ENCODE measurements at regions not wholly inside any gene's neighbourhood (a gene's known extent, or its start where the extent isn't known, plus 50 kb on each side); places are given as distances from the start of the nearest gene placed in this dataset.
"Not testable (repeated sequence)": the region's sequence is repeated elsewhere in the genome, so short reads cannot be mapped to it uniquely, and the experiment has no call there.

- Mint-ChIP-seq H3K27ac (no peak overlapping the region), H3K4me1 (peaks cover 25% of the 10 kb centered on the region), H3K36me3 (no peaks in the 10 kb centered on the region), H3K27me3 (peaks cover 73% of the 10 kb centered on the region), H3K4me3 (no peak overlapping the region), H3K9me3 (peaks cover 3% of the 10 kb centered on the region)
- no peak for DNase-seq
- no peak for ATAC-seq (ENCODE audit: low read depth)
- POLR2A ChIA-PET, result no interaction called here
These were observed 181.7 kb downstream of the C9orf50 start for GRCh38 chr9:129439242-129439641.

- H3K27me3 Mint-ChIP-seq, result peaks cover 73% of the 10 kb centered on the region
- POLR2A ChIA-PET, result interaction anchor here (0.7 to 2.4 kb wide), 4 partner anchors 11 to 260 kb away, joined by 3 to 6 read pairs (median 4); partner anchors contain the start of gene IER5L
These were observed 183.1 kb downstream of the C9orf50 start for GRCh38 chr9:129437626-129438323.

GRCh38 chr9:129436751-129437625 is 183.9 kb downstream of the C9orf50 start:
- Mint-ChIP-seq H3K27me3 (peaks cover 69% of the 10 kb centered on the region), H3K4me3 (peak overlapping the region; percentile 83), H3K9me3 (peaks cover 3% of the 10 kb centered on the region), H3K36me3 (no peaks in the 10 kb centered on the region), H3K4me1 (peaks cover 25% of the 10 kb centered on the region), H3K27ac (peak overlapping the region; percentile 50)
- peak; percentile 56 for DNase-seq
- peak; percentile 80 for ATAC-seq (ENCODE audit: low read depth)
- POLR2A ChIA-PET, result interaction anchor here (0.7 to 2.4 kb wide), 5 partner anchors 10 to 259 kb away, joined by 3 to 6 read pairs (median 4); partner anchors contain the start of gene IER5L

More at GRCh38 chr9:129437626-129438323, 183.1 kb downstream of the C9orf50 start:
- DNase-seq (no peak), ATAC-seq (ENCODE audit: low read depth) (no peak)
- Mint-ChIP-seq H3K36me3 (no peaks in the 10 kb centered on the region), H3K27ac (no peak overlapping the region), H3K9me3 (peaks cover 3% of the 10 kb centered on the region), H3K4me1 (peaks cover 25% of the 10 kb centered on the region), H3K4me3 (peak overlapping the region; percentile 45)

- H3K4me1 Mint-ChIP-seq, result peaks cover 22% of the 10 kb centered on the region
- no peaks in the 10 kb centered on the region for H3K36me3 Mint-ChIP-seq
- H3K27ac Mint-ChIP-seq, result no peak overlapping the region
- peaks cover 3% of the 10 kb centered on the region for H3K9me3 Mint-ChIP-seq
- no peak for ATAC-seq (ENCODE audit: low read depth)
- no peak for DNase-seq
- peaks cover 63% of the 10 kb centered on the region for H3K27me3 Mint-ChIP-seq
- POLR2A ChIA-PET, result interaction anchor here (0.5 to 2.4 kb wide), 4 partner anchors 23 to 332 kb away, joined by 3 to 6 read pairs (median 4); no protein-coding TSS in a partner anchor
- no peak overlapping the region for H3K4me3 Mint-ChIP-seq
These were observed 184.7 kb downstream of the C9orf50 start for GRCh38 chr9:129435988-129436717.

- POLR2A ChIA-PET, result no interaction called here
- no peak overlapping the region for H3K27ac Mint-ChIP-seq
These were observed 185.6 kb downstream of the C9orf50 start for GRCh38 chr9:129435291-129435690.

GRCh38 chr9:129434187-129434586 is 186.7 kb downstream of the C9orf50 start:
- H3K36me3 Mint-ChIP-seq, result no peaks in the 10 kb centered on the region
- H3K4me1 Mint-ChIP-seq, result peaks cover 11% of the 10 kb centered on the region
- POLR2A ChIA-PET, result no interaction called here
- no peak overlapping the region for H3K4me3 Mint-ChIP-seq
- ATAC-seq (ENCODE audit: low read depth), result no peak
- no peaks in the 10 kb centered on the region for H3K9me3 Mint-ChIP-seq
- H3K27me3 Mint-ChIP-seq, result peaks cover 46% of the 10 kb centered on the region
- no peak for DNase-seq
- no peak overlapping the region for H3K27ac Mint-ChIP-seq

More at GRCh38 chr9:129435291-129435690, 185.6 kb downstream of the C9orf50 start:
- Mint-ChIP-seq H3K4me3 (no peak overlapping the region), H3K9me3 (peaks cover 3% of the 10 kb centered on the region), H3K4me1 (peaks cover 15% of the 10 kb centered on the region), H3K27me3 (peaks cover 54% of the 10 kb centered on the region), H3K36me3 (no peaks in the 10 kb centered on the region)
- no peak for DNase-seq
- ATAC-seq (ENCODE audit: low read depth), result no peak

GRCh38 chr9:129432297-129433154 is 188.4 kb downstream of the C9orf50 start:
- DNase-seq (no peak), ATAC-seq (ENCODE audit: low read depth) (no peak)
- Mint-ChIP-seq H3K36me3 (no peaks in the 10 kb centered on the region), H3K9me3 (no peaks in the 10 kb centered on the region), H3K27me3 (peaks cover 29% of the 10 kb centered on the region), H3K4me1 (peaks cover 5% of the 10 kb centered on the region), H3K27ac (no peak overlapping the region), H3K4me3 (no peak overlapping the region)
- POLR2A ChIA-PET, result interaction anchor here (1.2 kb wide), 2 partner anchors 10 to 28 kb away, joined by 3 read pairs; no protein-coding TSS in a partner anchor

GRCh38 chr9:129430940-129431643 is 189.8 kb downstream of the C9orf50 start:
- Mint-ChIP-seq H3K4me3 (no peak overlapping the region), H3K27ac (no peak overlapping the region), H3K9me3 (no peaks in the 10 kb centered on the region), H3K27me3 (peaks cover 19% of the 10 kb centered on the region), H3K4me1 (no peaks in the 10 kb centered on the region), H3K36me3 (no peaks in the 10 kb centered on the region)
- POLR2A ChIA-PET, result interaction anchor here (1.2 kb wide), 1 partner anchor 29 kb away, joined by 3 read pairs; no protein-coding TSS in a partner anchor
- no peak for ATAC-seq (ENCODE audit: low read depth)
- no peak for DNase-seq

- no peaks in the 10 kb centered on the region for H3K36me3 Mint-ChIP-seq
- ATAC-seq (ENCODE audit: low read depth), result no peak
- no peaks in the 10 kb centered on the region for H3K9me3 Mint-ChIP-seq
- no peak overlapping the region for H3K4me3 Mint-ChIP-seq
- DNase-seq, result no peak
- no peaks in the 10 kb centered on the region for H3K4me1 Mint-ChIP-seq
- H3K27ac Mint-ChIP-seq, result no peak overlapping the region
- H3K27me3 Mint-ChIP-seq, result peaks cover 7% of the 10 kb centered on the region
- POLR2A ChIA-PET, result no interaction called here
These were observed 191.9 kb downstream of the C9orf50 start for GRCh38 chr9:129428864-129429577.

- no peak for ATAC-seq (ENCODE audit: low read depth)
- Mint-ChIP-seq H3K4me3 (no peak overlapping the region), H3K27me3 (peaks cover 7% of the 10 kb centered on the region), H3K9me3 (no peaks in the 10 kb centered on the region), H3K4me1 (peaks cover 11% of the 10 kb centered on the region), H3K27ac (no peak overlapping the region), H3K36me3 (no peaks in the 10 kb centered on the region)
- DNase-seq, result no peak
- POLR2A ChIA-PET, result interaction anchor here (0.5 to 1.1 kb wide), 2 partner anchors 10 to 14 kb away, joined by 3 to 4 read pairs; no protein-coding TSS in a partner anchor
These were observed 193.8 kb downstream of the C9orf50 start for GRCh38 chr9:129427149-129427548.

GRCh38 chr9:129423755-129424154 is 197.1 kb downstream of the C9orf50 start:
- H3K4me1 Mint-ChIP-seq, result peaks cover 14% of the 10 kb centered on the region
- not testable (repeated sequence) for H3K4me3 Mint-ChIP-seq; H3K9me3 Mint-ChIP-seq; ATAC-seq (ENCODE audit: low read depth); H3K36me3 Mint-ChIP-seq; DNase-seq; H3K27me3 Mint-ChIP-seq
- POLR2A ChIA-PET, result interaction anchor here (1.2 to 3.0 kb wide), 2 partner anchors 10 to 36 kb away, joined by 3 to 11 read pairs; no protein-coding TSS in a partner anchor
- peak overlapping the region; percentile 83 for H3K27ac Mint-ChIP-seq
